Epithelial cell of esophagus (primary cell): ENCODE measurements at regions not wholly inside any gene's neighbourhood (a gene's known extent, or its start where the extent isn't known, plus 50 kb on each side); places are given as distances from the start of the nearest gene placed in this dataset.

ENCODE experiments used
- DNase-seq: peaks from one replicate; pipeline ENCODE4 v3.0.0; 2010; ENCODE audit warnings: low read depth
- H3K4me3 ChIP-seq: 2 replicates; pipeline ENCODE4 v1.5.1; 2011; ENCODE audit warnings: mild to moderate bottlenecking, low read length, control low read depth
- TF ChIP-seq, protein P1 (sequence below): IDR thresholded peaks from 2 replicates; pipeline ENCODE4 v1.5.1; 2011; ENCODE audit warnings: low read depth, mild to moderate bottlenecking, low read length, control low read depth, inconsistent platforms; ENCODE audit not compliant: insufficient read depth; ENCODE audit errors: missing control alignments

DNA sequence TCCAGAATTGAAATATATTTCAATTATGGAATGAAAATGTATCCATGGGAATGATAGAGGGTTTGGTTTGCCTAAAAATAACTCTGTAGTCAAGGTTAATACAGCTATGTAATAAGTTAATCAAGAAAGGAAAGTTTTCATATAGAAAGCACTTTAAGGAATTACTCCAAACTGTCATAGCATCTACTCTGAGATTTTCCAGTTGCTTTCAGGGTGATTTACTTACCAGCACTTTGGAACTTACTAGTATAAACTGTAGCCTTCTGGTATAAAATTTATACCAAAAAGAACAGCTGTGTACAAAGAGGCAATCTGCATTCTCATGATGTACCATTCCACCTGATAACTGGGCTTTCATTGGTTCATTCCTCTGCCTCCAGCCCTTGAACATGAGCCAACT, 87.1 kb downstream of the ARF6 start:
- no peak for DNase-seq
- no peak overlapping the region for H3K4me3 ChIP-seq
- TF ChIP-seq, protein P1, sequence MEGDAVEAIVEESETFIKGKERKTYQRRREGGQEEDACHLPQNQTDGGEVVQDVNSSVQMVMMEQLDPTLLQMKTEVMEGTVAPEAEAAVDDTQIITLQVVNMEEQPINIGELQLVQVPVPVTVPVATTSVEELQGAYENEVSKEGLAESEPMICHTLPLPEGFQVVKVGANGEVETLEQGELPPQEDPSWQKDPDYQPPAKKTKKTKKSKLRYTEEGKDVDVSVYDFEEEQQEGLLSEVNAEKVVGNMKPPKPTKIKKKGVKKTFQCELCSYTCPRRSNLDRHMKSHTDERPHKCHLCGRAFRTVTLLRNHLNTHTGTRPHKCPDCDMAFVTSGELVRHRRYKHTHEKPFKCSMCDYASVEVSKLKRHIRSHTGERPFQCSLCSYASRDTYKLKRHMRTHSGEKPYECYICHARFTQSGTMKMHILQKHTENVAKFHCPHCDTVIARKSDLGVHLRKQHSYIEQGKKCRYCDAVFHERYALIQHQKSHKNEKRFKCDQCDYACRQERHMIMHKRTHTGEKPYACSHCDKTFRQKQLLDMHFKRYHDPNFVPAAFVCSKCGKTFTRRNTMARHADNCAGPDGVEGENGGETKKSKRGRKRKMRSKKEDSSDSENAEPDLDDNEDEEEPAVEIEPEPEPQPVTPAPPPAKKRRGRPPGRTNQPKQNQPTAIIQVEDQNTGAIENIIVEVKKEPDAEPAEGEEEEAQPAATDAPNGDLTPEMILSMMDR, result no peak

DNA sequence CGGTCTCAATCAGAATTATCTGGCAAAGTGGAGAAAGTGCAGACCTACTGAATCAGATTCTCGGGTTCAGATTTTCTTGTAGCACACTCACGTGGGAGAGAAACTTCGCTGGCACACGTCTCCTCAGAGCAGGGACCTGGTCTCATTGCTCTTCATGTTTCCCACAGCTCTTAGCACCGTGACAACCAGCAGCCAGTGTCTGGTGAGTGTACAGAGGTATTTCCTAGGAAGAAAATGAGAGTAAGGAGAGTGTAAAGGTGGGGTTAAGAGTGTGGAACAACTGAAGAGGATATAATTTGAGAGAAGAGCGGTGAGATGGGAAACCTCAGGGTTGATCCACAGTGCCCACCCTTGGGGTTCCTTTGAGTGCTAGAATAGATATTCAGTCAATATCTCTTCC, 89.2 kb downstream of the ARF6 start:
- no peak overlapping the region for H3K4me3 ChIP-seq
- no peak for DNase-seq
- TF ChIP-seq, protein P1, result no peak

DNA sequence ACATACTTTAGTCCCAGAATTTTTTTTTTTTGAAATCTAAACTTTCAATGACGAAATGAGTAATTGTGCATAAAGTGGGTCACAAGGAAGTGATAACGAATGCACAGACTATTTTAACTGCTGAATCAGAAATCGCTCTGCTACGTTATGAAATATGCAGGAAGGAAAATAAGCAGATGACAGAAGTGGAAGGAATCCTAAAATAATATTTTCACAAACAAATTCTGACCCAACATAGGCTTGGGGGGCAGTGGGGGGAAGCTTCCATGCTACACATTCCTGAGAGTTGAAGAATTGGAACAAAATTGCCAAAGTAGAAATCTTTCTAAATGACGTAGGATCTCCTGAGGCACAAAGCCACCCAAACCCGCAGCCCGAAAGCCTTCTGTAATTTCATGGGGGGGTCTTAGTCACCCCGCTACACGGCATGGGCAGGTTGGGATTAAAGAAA, 89.6 kb downstream of the ARF6 start:
- TF ChIP-seq, protein P1, result no peak
- DNase-seq, result no peak
- H3K4me3 ChIP-seq, result no peak overlapping the region

DNA sequence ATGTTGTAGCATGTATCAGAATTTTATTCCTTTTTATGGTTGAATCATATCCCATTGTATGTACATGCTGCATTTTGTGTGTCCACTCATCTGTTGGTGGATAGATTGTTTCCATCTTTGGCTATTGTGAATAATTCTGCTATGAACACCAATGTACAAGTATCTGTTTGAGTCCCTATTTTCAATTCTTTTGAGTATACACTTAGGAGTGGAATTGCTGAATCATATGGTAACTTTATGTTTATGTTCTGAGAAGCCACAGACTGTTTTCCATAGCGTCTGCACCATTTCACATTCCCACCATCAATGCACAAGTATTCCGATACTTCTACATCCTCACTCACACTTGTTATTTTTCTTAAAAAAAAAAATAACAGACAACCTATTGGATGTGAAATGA, 91.5 kb downstream of the ARF6 start:
- no peak for DNase-seq
- H3K4me3 ChIP-seq, result no peak overlapping the region
- TF ChIP-seq, protein P1, result no peak

DNA sequence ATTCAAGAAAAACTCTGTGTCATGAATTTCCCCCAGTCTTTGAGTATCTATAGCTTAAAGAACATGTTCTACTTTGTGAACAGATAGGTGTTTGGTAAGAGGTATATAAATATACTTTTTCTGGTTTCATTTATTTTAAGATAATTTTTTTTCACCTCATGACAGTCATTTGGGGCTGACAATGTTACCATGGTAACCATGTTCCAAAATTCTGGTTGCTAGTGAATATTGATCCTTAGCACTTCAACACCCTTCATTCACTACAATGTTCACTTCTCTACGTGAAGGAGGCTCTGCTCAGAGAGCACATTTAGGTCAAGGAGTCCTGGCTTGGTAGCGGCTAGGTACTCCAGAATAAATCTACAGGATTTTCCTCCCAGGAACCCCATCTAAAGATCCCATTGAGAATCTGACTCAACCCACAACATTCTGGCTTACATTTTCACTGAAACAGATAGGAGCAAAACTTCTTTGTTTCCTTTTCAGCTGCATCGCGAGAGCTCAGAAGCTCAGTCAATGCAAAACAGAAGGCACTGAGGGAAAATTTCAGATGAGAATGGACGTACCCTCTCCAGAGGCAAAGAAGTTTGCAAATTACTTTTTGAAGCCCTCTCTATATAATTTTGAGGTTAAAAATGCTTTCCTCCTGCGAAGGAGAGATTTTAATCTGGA, 93.6 kb downstream of the ARF6 start:
- TF ChIP-seq, protein P1, result no peak
- no peak overlapping the region for H3K4me3 ChIP-seq
- DNase-seq, result no peak

DNA sequence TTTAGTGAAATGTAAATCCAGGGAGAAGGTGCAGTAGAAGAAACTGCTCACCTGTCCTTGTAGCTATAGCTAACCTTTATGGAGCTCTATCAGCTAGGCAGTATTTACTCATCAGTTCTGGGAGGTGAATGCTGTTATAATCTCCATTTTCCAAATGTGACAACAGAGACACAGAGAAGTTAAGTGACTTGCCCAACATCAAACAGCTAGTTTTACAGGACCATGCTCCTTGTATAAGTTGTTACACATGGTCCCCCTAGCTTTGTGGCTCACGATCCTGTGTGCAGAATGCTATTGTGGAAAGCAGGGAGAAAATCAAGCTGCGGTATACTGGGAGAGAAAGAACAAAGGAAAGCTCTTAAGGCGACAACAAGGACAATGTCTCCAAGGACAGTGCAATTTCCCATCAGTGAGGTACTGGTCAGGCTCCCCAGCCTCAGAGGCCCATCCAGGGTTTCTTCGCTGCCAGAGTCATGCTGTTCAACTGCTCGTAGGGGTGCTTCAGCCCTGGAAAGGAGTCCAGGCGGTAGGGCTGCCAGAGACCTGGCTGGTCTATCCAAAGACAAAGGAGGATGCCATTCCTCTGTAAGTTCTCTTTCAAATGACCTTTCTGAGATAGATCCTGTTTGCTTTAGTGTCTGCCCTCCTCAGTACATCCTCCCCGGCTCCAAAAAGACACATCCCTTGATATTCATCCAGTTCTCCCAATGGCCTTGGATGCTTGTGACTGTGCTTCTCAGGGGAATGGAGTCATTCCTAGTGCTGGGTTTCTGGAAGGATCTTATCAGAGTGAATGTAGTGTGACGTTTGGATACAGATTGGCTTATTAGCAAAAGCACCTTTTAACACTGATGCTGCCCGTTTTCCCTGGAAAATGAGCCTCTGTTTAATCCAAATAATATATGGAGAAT, 95.5 kb downstream of the ARF6 start:
- TF ChIP-seq, protein P1, result no peak

More for the DNA sequence above, 95.5 kb downstream of the ARF6 start:
- H3K4me3 ChIP-seq, result no peak overlapping the region
- no peak for DNase-seq
